ENCODE measurements at regions not wholly inside any gene's neighbourhood (a gene's known extent, or its start where the extent isn't known, plus 50 kb on each side); places are given as distances from the start of the nearest gene placed in this dataset.

DNA sequence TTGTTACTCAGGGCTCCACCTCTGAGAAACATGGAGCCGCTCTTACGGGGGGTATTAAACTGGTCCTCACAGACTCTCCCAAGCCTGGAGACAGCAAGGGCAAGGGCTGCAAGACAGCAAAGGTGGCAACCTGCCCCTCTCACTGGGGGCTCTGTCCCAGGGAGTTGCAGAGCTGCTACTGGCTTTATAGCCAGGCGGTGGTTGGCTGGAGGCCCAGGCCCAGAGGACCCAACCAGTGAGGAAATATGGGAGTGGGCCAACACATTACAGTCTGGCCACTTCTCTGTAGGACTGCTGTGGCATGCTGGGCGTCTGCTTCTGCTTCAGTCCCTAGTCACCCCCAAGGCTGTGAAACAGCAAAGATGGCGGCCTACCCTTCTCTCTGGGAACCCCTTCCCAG, 597.2 kb downstream of the LRRC70 start:
- POLR2A ChIA-PET (ENCODE audit: partially characterized antibody) = no interaction called here

More for the DNA sequence above, 597.2 kb downstream of the LRRC70 start:
- Histone ChIP-seq H3K56ac (replicated peaks; ENCODE audit: insufficient read length, low read depth, low read length) (no peak overlapping the region), H2AFZ (ENCODE audit: low read length) (no peak overlapping the region), H3K9ac (replicated peaks in 1 of 4; ENCODE audit: extremely low read depth in 1 of 4, low read depth in 3 of 4, low read length in 3 of 4) (no peak overlapping the region), H3K4me3 (ENCODE audit: extremely low read depth in 1 of 4, insufficient read depth in 2 of 4, low read depth in 3 of 4, low read length in 4 of 4) (no peak overlapping the region), H3K23me2 (ENCODE audit: low read depth, low read length) (no peaks in the 10 kb centered on the region), H3K9me3 (ENCODE audit: insufficient read depth in 2 of 2, low read depth in 1 of 2, low read length in 1 of 2) (no peaks in the 10 kb centered on the region), H4K5ac (ENCODE audit: insufficient read length, low read depth, low read length) (no peak overlapping the region), H3K36me3 (ENCODE audit: control insufficient read depth in 2 of 4, insufficient read depth in 4 of 4, low read length in 3 of 4) (no peaks in the 10 kb centered on the region), H2BK5ac (ENCODE audit: low read depth, low read length) (no peak overlapping the region), H4K8ac (ENCODE audit: extremely low read depth, insufficient read depth, low read length) (no peak overlapping the region), H2AK5ac (ENCODE audit: low read depth, low read length) (no peak overlapping the region), H2BK20ac (ENCODE audit: low read length) (no peak overlapping the region), H3K14ac (ENCODE audit: insufficient read length) (no peak overlapping the region), H3K27ac (ENCODE audit: low read depth, low read length) (no peak overlapping the region), H2BK15ac (ENCODE audit: low read length) (no peak overlapping the region), H3K79me2 (ENCODE audit: control insufficient read depth in 1 of 2, insufficient read depth in 2 of 2, low read length in 2 of 2) (no peaks in the 10 kb centered on the region), H3K23ac (ENCODE audit: insufficient read length) (no peak overlapping the region), H3K4ac (replicated peaks; ENCODE audit: insufficient read length, low read depth, low read length) (no peak overlapping the region), H4K20me1 (replicated peaks in 1 of 2; ENCODE audit: control insufficient read depth in 1 of 2, insufficient read depth in 2 of 2, low read length in 2 of 2) (no peaks in the 10 kb centered on the region), H3K4me2 (ENCODE audit: insufficient read depth in 1 of 2, low read depth in 2 of 2, low read length in 2 of 2) (no peak overlapping the region), H4K91ac (replicated peaks; ENCODE audit: insufficient read length, low read length) (no peak overlapping the region), H3K18ac (ENCODE audit: extremely low read depth, low read length) (no peak overlapping the region), H3K4me1 (replicated peaks in 1 of 4; ENCODE audit: control insufficient read depth in 3 of 4, insufficient read depth in 4 of 4, low read length in 3 of 4) (no peaks in the 10 kb centered on the region), H2BK12ac (ENCODE audit: low read depth, low read length) (no peak overlapping the region), H3K79me1 (ENCODE audit: low read depth, low read length) (no peaks in the 10 kb centered on the region), H3K27me3 (replicated peaks in 1 of 4; ENCODE audit: control insufficient read depth in 3 of 4, extremely low read depth in 1 of 4, insufficient read depth in 3 of 4, low read length in 3 of 4) (no peaks in the 10 kb centered on the region), H2BK120ac (replicated peaks; ENCODE audit: low read depth, low read length) (no peak overlapping the region)
- no peak for DNase-seq (ENCODE audit: low read depth in 1 of 2, low spot score in 2 of 2)
- TF ChIP-seq FOSL1 (IDR thresholded peaks at IDR 0.05; ENCODE audit: insufficient read depth, low read depth, low read length) = no peak
- no peak for TF ChIP-seq YY1 (IDR thresholded peaks at IDR 0.05; ENCODE audit: low read depth, low read length)
- 94% methylated on average over 5 of the region's 5 CpGs; no CpG with 5 or more reads in 1 of the 2 experiments for WGBS, 2 experiments (ENCODE audit: extremely low coverage in 1 of 2, insufficient coverage in 1 of 2, insufficient read length in 1 of 2, insufficient replicate concordance in 2 of 2, low coverage in 1 of 2, low lambda C conversion rate in 2 of 2, missing lambda C conversion rate in 1 of 2)
- no peak for FAIRE-seq
- CTCF ChIA-PET (ENCODE audit: partially characterized antibody) = interaction anchor here (0.5 kb wide), 1 partner anchor 472 kb away, joined by 3 read pairs; no protein-coding TSS in a partner anchor

All from H1 (cell line).